Endothelial cell of umbilical vein (primary cell): ENCODE measurements at regions not wholly inside any gene's neighbourhood (a gene's known extent, or its start where the extent isn't known, plus 50 kb on each side); places are given as distances from the start of the nearest gene placed in this dataset.

ENCODE experiments used
- BruUV-seq: library from RNA; stranded (reverse); fragments of 400-500 nt; replicated peaks from 2 replicates; lab custom pipeline; 2021; lab: Mats Ljungman, UMichigan
- CTCF ChIA-PET: fragments of 300-600, 350-600 bp; sonication (Branson Sonifier 250); formaldehyde crosslinking; loops from one replicate; lab custom pipeline; 2021; ENCODE audit warnings: antibody characterized with exemption, inconsistent platforms; lab: Charles Lee
- POLR2A ChIA-PET: fragments of 300-600, 350-600 bp; sonication (Branson Sonifier 250); formaldehyde crosslinking; loops from one replicate; lab custom pipeline; 2021; ENCODE audit warnings: antibody characterized with exemption, inconsistent platforms; lab: Charles Lee
- DNase-seq: peaks from one replicate; pipeline ENCODE4 v3.0.0-alpha.2; 2011; ENCODE audit warnings: low read depth, low spot score
- FAIRE-seq: peaks from 2 replicates; lab custom pipeline; 2011; peaks lifted over from hg19 to GRCh38; lab: Jason Lieb, UNC
- H2AFZ ChIP-seq: 2 replicates; pipeline ENCODE4 v1.6.0; 2012; ENCODE audit warnings: low read depth, low read length, control low read depth, inconsistent platforms
- H3K27ac ChIP-seq: 2 replicates; pipeline ENCODE4 v1.5.1; 2011; ENCODE audit warnings: low read depth, mild to moderate bottlenecking, control low read depth, low read length, moderate library complexity; ENCODE audit not compliant: insufficient read depth
- H3K27me3 ChIP-seq, 2 experiments: 2 replicates each; pipeline versions ENCODE4 v1.6.0 to v1.6.1; 2011; ENCODE audit warnings: low read length in 2 of 2, mixed read lengths in 1 of 2; ENCODE audit not compliant: control insufficient read depth in 2 of 2, insufficient read depth in 2 of 2
- H3K36me3 ChIP-seq, 2 experiments: 2 replicates in 1 of 2; 3 replicates in 1 of 2; pipeline ENCODE4 v1.5.1; 2011; ENCODE audit warnings: low read length in 2 of 2, mild to moderate bottlenecking in 1 of 2, moderate library complexity in 1 of 2; ENCODE audit not compliant: control insufficient read depth in 2 of 2, insufficient read depth in 2 of 2; ENCODE audit errors: extremely low read depth in 1 of 2
- H3K4me1 ChIP-seq: 3 replicates; pipeline ENCODE4 v1.5.1; 2011; ENCODE audit warnings: mild to moderate bottlenecking, low read length; ENCODE audit not compliant: control insufficient read depth, insufficient read depth; ENCODE audit errors: extremely low read depth
- H3K4me2 ChIP-seq: 2 replicates; pipeline ENCODE4 v1.6.1; 2011; ENCODE audit warnings: low read length, control low read depth, mixed read lengths; ENCODE audit not compliant: insufficient read depth
- H3K4me3 ChIP-seq, 3 experiments: fragments of 200-600 bp in 1 of 3; sonication (generic), shearing (Covaris generic) in 1 of 3; replicated peaks in 1 of 3; 2 replicates each; pipeline ENCODE4 v1.5.1; 2011 to 2016; ENCODE audit warnings: control low read depth in 3 of 3, low read length in 3 of 3, mild to moderate bottlenecking in 2 of 3, inconsistent platforms in 1 of 3, low read depth in 1 of 3, moderate library complexity in 1 of 3; ENCODE audit not compliant: insufficient read depth in 1 of 3
- H3K79me2 ChIP-seq: 2 replicates; pipeline ENCODE4 v1.6.0; 2012; ENCODE audit warnings: low read length, inconsistent platforms; ENCODE audit not compliant: control insufficient read depth, insufficient read depth
- H3K9ac ChIP-seq: replicated peaks from 2 replicates; pipeline ENCODE3; 2011; ENCODE audit warnings: low read length, control low read depth; ENCODE audit not compliant: insufficient read depth; ENCODE audit errors: extremely low read depth
- H3K9me1 ChIP-seq: replicated peaks from 3 replicates; pipeline ENCODE4 v1.6.0; 2011; ENCODE audit warnings: mild to moderate bottlenecking, low read length; ENCODE audit not compliant: control insufficient read depth, insufficient read depth; ENCODE audit errors: extremely low read depth
- H3K9me3 ChIP-seq: replicated peaks from 2 replicates; pipeline ENCODE4 v1.5.1; 2012; ENCODE audit warnings: low read length, inconsistent platforms; ENCODE audit not compliant: control insufficient read depth, insufficient read depth
- H4K20me1 ChIP-seq: replicated peaks from 2 replicates; pipeline ENCODE3; 2011; ENCODE audit warnings: mild to moderate bottlenecking, low read length; ENCODE audit not compliant: control insufficient read depth, insufficient read depth; ENCODE audit errors: extremely low read depth
- CTCF ChIP-seq, 2 donors: IDR thresholded peaks; 1 replicate in 1 of 2; 2 replicates in 1 of 2; pipeline ENCODE4 v1.5.1; 2011; ENCODE audit warnings: low read length in 2 of 2, mild to moderate bottlenecking in 2 of 2, moderate library complexity in 2 of 2, control low read depth in 1 of 2, inconsistent platforms in 1 of 2, low read depth in 1 of 2; ENCODE audit not compliant: insufficient read depth in 1 of 2; ENCODE audit errors: extremely low read depth in 1 of 2
- EZH2 ChIP-seq: IDR thresholded peaks from 2 replicates; pipeline ENCODE4 v1.6.1; 2012; ENCODE audit warnings: borderline replicate concordance, low read depth, mild to moderate bottlenecking, moderate library complexity, low read length, inconsistent platforms; ENCODE audit not compliant: severe bottlenecking
- FOS ChIP-seq: IDR thresholded peaks from 2 replicates; pipeline ENCODE4 v1.6.1; 2011; ENCODE audit warnings: mild to moderate bottlenecking, low read length, moderate library complexity, borderline replicate concordance; ENCODE audit not compliant: insufficient read depth
- GATA2 ChIP-seq: IDR thresholded peaks from 2 replicates; pipeline ENCODE4 v1.7.0; 2011; ENCODE audit warnings: low read depth, mild to moderate bottlenecking, moderate library complexity, mixed read lengths, low read length; ENCODE audit not compliant: insufficient read length, insufficient read depth
- JUN ChIP-seq: IDR thresholded peaks from 2 replicates; pipeline ENCODE4 v1.6.1; 2011; ENCODE audit warnings: borderline replicate concordance, low read depth; ENCODE audit not compliant: insufficient read length, insufficient read depth
- MAX ChIP-seq: IDR thresholded peaks from 2 replicates; pipeline ENCODE4 v1.6.1; 2011; ENCODE audit not compliant: insufficient read depth, insufficient read length
- MYC ChIP-seq: IDR thresholded peaks from one replicate; pipeline ENCODE4 v1.6.1; 2011; ENCODE audit warnings: mild to moderate bottlenecking, low read depth, low read length
- POLR2A ChIP-seq: IDR thresholded peaks from 2 replicates; pipeline ENCODE4 v1.6.1; 2012; ENCODE audit warnings: low read depth, mild to moderate bottlenecking, control low read depth, low read length
- POLR2AphosphoS5 ChIP-seq: IDR thresholded peaks from 2 replicates; pipeline ENCODE4 v1.6.1; 2012; ENCODE audit warnings: low read depth, mild to moderate bottlenecking, control low read depth, low read length, moderate library complexity; ENCODE audit not compliant: insufficient read depth
- dilution Hi-C: fragments of 300-500 bp; cut with MboI; formaldehyde crosslinking; loops from one replicate; pipeline ENCODE4 v1.15.0; 2019; ENCODE audit warnings: low sequenced_read_pairs; ENCODE audit not compliant: extremely low pct_ligation_motif_present
- intact Hi-C: fragments of 100-400 bp; cut with micrococcal nuclease; formaldehyde crosslinking; loops from one replicate; pipeline ENCODE4 v1.10.0; 2022

GRCh38 chr3:40867797-40868196 is 331.5 kb upstream of the CTNNB1 start:
- intact Hi-C loops, result no loop called here
- no peaks in the 10 kb centered on the region for H3K9me3 ChIP-seq
- H3K4me2 ChIP-seq, result no peak overlapping the region
- no peaks in the 10 kb centered on the region for H3K9me1 ChIP-seq
- H3K36me3 ChIP-seq, result no peaks in the 10 kb centered on the region
- no peaks in the 10 kb centered on the region for H4K20me1 ChIP-seq
- H3K4me3 ChIP-seq, result no peak overlapping the region
- BruUV-seq, result no TSS peak
- no peak overlapping the region for H3K9ac ChIP-seq
- H2AFZ ChIP-seq, result no peak overlapping the region
- no peak overlapping the region for H3K27ac ChIP-seq
- FAIRE-seq, result no peak
- H3K4me1 ChIP-seq, result no peaks in the 10 kb centered on the region
- ChIA-PET CTCF (no interaction called here), POLR2A (no interaction called here)
- DNase-seq, result no peak
- H3K27me3 ChIP-seq, result peaks cover 0 to 9% of the 10 kb centered on the region in 2 experiments
- H3K79me2 ChIP-seq, result no peaks in the 10 kb centered on the region
- TF ChIP-seq POLR2AphosphoS5, result no peak
- no peak for TF ChIP-seq EZH2
- TF ChIP-seq JUN, result no peak
- TF ChIP-seq GATA2, result no peak
- TF ChIP-seq MAX, result no peak
- TF ChIP-seq MYC, result no peak
- no peak for TF ChIP-seq CTCF (IDR thresholded peaks at IDR 0.05; ENCODE audit: extremely low read depth in 1 of 2, insufficient read depth in 1 of 2, low read depth in 1 of 2, low read length in 2 of 2)
- no peak for TF ChIP-seq POLR2A
- no peak for TF ChIP-seq FOS
- dilution Hi-C loops, result no loop called here
